ENCODE measurements at regions not wholly inside any gene's neighbourhood (a gene's known extent, or its start where the extent isn't known, plus 50 kb on each side); places are given as distances from the start of the nearest gene placed in this dataset.
"Not testable (repeated sequence)": the region's sequence is repeated elsewhere in the genome, so short reads cannot be mapped to it uniquely, and the experiment has no call there.

- Histone ChIP-seq H3K4me3 (ENCODE audit: low read length in 2 of 2) (no peak overlapping the region), H3K27ac (ENCODE audit: low read depth in 1 of 2, low read length in 1 of 2) (no peak overlapping the region), H3K36me3 (ENCODE audit: control insufficient read depth in 2 of 2, insufficient read depth in 2 of 2, low read length in 1 of 2) (no peaks in the 10 kb centered on the region)
These were observed 168.1 kb upstream of the MYRIP start for GRCh38 chr3:39641274-39641673.

DNA sequence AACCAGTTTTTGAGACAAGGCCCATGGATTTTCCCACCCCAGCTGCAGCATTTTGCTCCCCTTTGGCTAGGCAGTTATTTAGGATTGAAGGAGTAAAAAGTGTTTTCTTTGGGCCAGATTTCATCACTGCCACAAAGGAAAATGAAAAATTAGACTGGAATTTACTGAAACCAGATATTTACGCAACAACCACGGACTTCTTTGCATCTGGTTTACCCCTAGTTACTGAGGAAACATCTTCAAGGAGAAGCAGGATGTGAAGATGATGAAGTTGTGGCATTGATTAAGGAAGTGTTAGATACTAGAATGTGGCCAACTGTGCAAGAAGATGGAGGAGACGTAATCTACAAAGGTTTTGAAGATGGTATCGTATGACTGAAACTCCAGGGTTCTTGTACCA is 165.2 kb upstream of the MYRIP start:
- no peak for DNase-seq (ENCODE audit: low read depth in 6 of 9, low spot score in 9 of 9)
- Histone ChIP-seq H3K27ac (ENCODE audit: low read depth in 1 of 2, low read length in 1 of 2) (no peak overlapping the region), H3K27me3 (ENCODE audit: control insufficient read depth in 2 of 2, insufficient read depth in 1 of 2, low read length in 1 of 2) (no peaks in the 10 kb centered on the region), H3K9me3 (ENCODE audit: control insufficient read depth in 2 of 2, insufficient read depth in 1 of 2, low read length in 1 of 2) (no peaks in the 10 kb centered on the region), H3K4me1 (ENCODE audit: control insufficient read depth in 2 of 2, insufficient read depth in 2 of 2, low read length in 2 of 2) (no peaks in the 10 kb centered on the region), H3K4me3 (ENCODE audit: low read length in 2 of 2) (no peak overlapping the region), H3K36me3 (ENCODE audit: control insufficient read depth in 2 of 2, insufficient read depth in 2 of 2, low read length in 1 of 2) (no peaks in the 10 kb centered on the region)
- WGBS: 92% methylated on average over 4 of the region's 4 CpGs

More at GRCh38 chr3:39641274-39641673, 168.1 kb upstream of the MYRIP start:
- no peaks in the 10 kb centered on the region for H3K9me3 ChIP-seq (ENCODE audit: control insufficient read depth in 2 of 2, insufficient read depth in 1 of 2, low read length in 1 of 2)
- H3K4me1 ChIP-seq (ENCODE audit: control insufficient read depth in 2 of 2, insufficient read depth in 2 of 2, low read length in 2 of 2): no peaks in the 10 kb centered on the region
- WGBS: 76% methylated on average over 4 of the region's 4 CpGs
- no peak for DNase-seq (ENCODE audit: low read depth in 6 of 9, low spot score in 9 of 9)
- H3K27me3 ChIP-seq (ENCODE audit: control insufficient read depth in 2 of 2, insufficient read depth in 1 of 2, low read length in 1 of 2): no peaks in the 10 kb centered on the region

- not testable (repeated sequence) for H3K4me3 ChIP-seq (ENCODE audit: low read length in 2 of 2); H3K4me1 ChIP-seq (ENCODE audit: control insufficient read depth in 2 of 2, insufficient read depth in 2 of 2, low read length in 2 of 2); DNase-seq (ENCODE audit: low read depth in 6 of 9, low spot score in 9 of 9); H3K36me3 ChIP-seq (ENCODE audit: control insufficient read depth in 2 of 2, insufficient read depth in 2 of 2, low read length in 1 of 2); H3K27ac ChIP-seq (ENCODE audit: low read depth in 1 of 2, low read length in 1 of 2); H3K27me3 ChIP-seq (ENCODE audit: control insufficient read depth in 2 of 2, insufficient read depth in 1 of 2, low read length in 1 of 2); H3K9me3 ChIP-seq (ENCODE audit: control insufficient read depth in 2 of 2, insufficient read depth in 1 of 2, low read length in 1 of 2)
- 97% methylated on average over 19 of the region's 19 CpGs for WGBS
These were observed 158.2 kb upstream of the MYRIP start for GRCh38 chr3:39651256-39651655.

GRCh38 chr3:39651993-39652739 is 157.2 kb upstream of the MYRIP start:
- Histone ChIP-seq H3K27ac (ENCODE audit: low read depth in 1 of 2, low read length in 1 of 2) (no peak overlapping the region), H3K9me3 (ENCODE audit: control insufficient read depth in 2 of 2, insufficient read depth in 1 of 2, low read length in 1 of 2) (no peaks in the 10 kb centered on the region), H3K27me3 (ENCODE audit: control insufficient read depth in 2 of 2, insufficient read depth in 1 of 2, low read length in 1 of 2) (no peaks in the 10 kb centered on the region), H3K4me3 (ENCODE audit: low read length in 2 of 2) (no peak overlapping the region), H3K4me1 (ENCODE audit: control insufficient read depth in 2 of 2, insufficient read depth in 2 of 2, low read length in 2 of 2) (no peaks in the 10 kb centered on the region), H3K36me3 (ENCODE audit: control insufficient read depth in 2 of 2, insufficient read depth in 2 of 2, low read length in 1 of 2) (no peaks in the 10 kb centered on the region)
- 98% methylated on average over 4 of the region's 4 CpGs for WGBS
- no peak for DNase-seq (ENCODE audit: low read depth in 6 of 9, low spot score in 9 of 9)

GRCh38 chr3:39655718-39656117 is 153.7 kb upstream of the MYRIP start:
- not testable (repeated sequence) for H3K4me3 ChIP-seq (ENCODE audit: low read length in 2 of 2); H3K27me3 ChIP-seq (ENCODE audit: control insufficient read depth in 2 of 2, insufficient read depth in 1 of 2, low read length in 1 of 2); H3K4me1 ChIP-seq (ENCODE audit: control insufficient read depth in 2 of 2, insufficient read depth in 2 of 2, low read length in 2 of 2); DNase-seq (ENCODE audit: low read depth in 6 of 9, low spot score in 9 of 9); H3K27ac ChIP-seq (ENCODE audit: low read depth in 1 of 2, low read length in 1 of 2); H3K36me3 ChIP-seq (ENCODE audit: control insufficient read depth in 2 of 2, insufficient read depth in 2 of 2, low read length in 1 of 2); H3K9me3 ChIP-seq (ENCODE audit: control insufficient read depth in 2 of 2, insufficient read depth in 1 of 2, low read length in 1 of 2)
- WGBS: 98% methylated on average over 26 of the region's 26 CpGs

DNA sequence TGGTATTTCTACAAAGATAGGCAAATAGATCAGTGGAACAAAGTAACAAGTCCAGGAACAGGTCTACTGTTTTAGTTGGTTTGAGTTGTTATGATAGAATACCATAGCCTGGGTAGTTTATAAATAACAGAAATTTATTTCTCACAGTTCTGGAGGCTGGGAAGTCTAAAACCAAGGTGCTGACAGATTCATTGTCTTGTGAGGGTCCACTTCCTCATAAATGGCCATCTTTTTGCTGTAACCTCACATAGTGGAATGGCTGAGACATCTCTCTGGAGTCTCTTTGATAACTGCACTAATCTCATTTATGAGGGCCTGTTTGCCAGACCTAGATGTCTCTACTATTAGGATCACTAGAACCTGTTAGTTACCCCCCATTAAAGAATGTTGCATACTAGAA is 152.3 kb upstream of the MYRIP start:
- H3K4me1 ChIP-seq (ENCODE audit: control insufficient read depth in 2 of 2, insufficient read depth in 2 of 2, low read length in 2 of 2): no peaks in the 10 kb centered on the region
- no peak overlapping the region for H3K27ac ChIP-seq (ENCODE audit: low read depth in 1 of 2, low read length in 1 of 2)
- H3K36me3 ChIP-seq (ENCODE audit: control insufficient read depth in 2 of 2, insufficient read depth in 2 of 2, low read length in 1 of 2): no peaks in the 10 kb centered on the region
- no peak for DNase-seq (ENCODE audit: low read depth in 6 of 9, low spot score in 9 of 9)
- no peaks in the 10 kb centered on the region for H3K9me3 ChIP-seq (ENCODE audit: control insufficient read depth in 2 of 2, insufficient read depth in 1 of 2, low read length in 1 of 2)
- H3K27me3 ChIP-seq (ENCODE audit: control insufficient read depth in 2 of 2, insufficient read depth in 1 of 2, low read length in 1 of 2): no peaks in the 10 kb centered on the region
- no peak overlapping the region for H3K4me3 ChIP-seq (ENCODE audit: low read length in 2 of 2)

DNA sequence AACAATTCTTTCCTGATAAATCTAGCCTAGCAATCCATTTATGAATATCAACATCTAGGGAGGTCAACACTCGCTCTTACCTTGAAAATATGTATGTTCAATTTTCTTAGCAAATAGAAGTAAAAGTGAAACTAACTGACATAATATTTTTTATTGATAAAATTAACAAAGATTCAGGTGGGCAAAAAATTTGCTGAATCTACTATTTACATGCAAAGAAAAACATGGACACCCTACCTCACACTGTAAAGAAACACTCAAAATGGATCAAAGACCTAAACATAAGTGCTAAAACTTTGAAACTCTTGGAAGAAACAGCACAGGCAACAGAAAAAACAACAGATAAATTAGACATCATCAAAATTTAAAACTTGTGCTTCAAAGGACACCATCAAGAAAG is 151.6 kb upstream of the MYRIP start:
- no peaks in the 10 kb centered on the region for H3K4me1 ChIP-seq (ENCODE audit: control insufficient read depth in 2 of 2, insufficient read depth in 2 of 2, low read length in 2 of 2)
- WGBS: 94% methylated on average over 1 of the region's 1 CpG
- no peak for DNase-seq (ENCODE audit: low read depth in 6 of 9, low spot score in 9 of 9)

GRCh38 chr3:39664931-39665330 is 144.5 kb upstream of the MYRIP start:
- WGBS: 98% methylated on average over 4 of the region's 4 CpGs
- no peaks in the 10 kb centered on the region for H3K9me3 ChIP-seq (ENCODE audit: control insufficient read depth in 2 of 2, insufficient read depth in 1 of 2, low read length in 1 of 2)
- no peak overlapping the region for H3K4me3 ChIP-seq (ENCODE audit: low read length in 2 of 2)
- H3K27me3 ChIP-seq (ENCODE audit: control insufficient read depth in 2 of 2, insufficient read depth in 1 of 2, low read length in 1 of 2): no peaks in the 10 kb centered on the region
- no peak overlapping the region for H3K27ac ChIP-seq (ENCODE audit: low read depth in 1 of 2, low read length in 1 of 2)
- H3K4me1 ChIP-seq (ENCODE audit: control insufficient read depth in 2 of 2, insufficient read depth in 2 of 2, low read length in 2 of 2): no peaks in the 10 kb centered on the region
- no peak for DNase-seq (ENCODE audit: low read depth in 6 of 9, low spot score in 9 of 9)
- H3K36me3 ChIP-seq (ENCODE audit: control insufficient read depth in 2 of 2, insufficient read depth in 2 of 2, low read length in 1 of 2): no peaks in the 10 kb centered on the region

More for the DNA sequence above, 151.6 kb upstream of the MYRIP start:
- no peak overlapping the region for H3K4me3 ChIP-seq (ENCODE audit: low read length in 2 of 2)
- H3K27me3 ChIP-seq (ENCODE audit: control insufficient read depth in 2 of 2, insufficient read depth in 1 of 2, low read length in 1 of 2): no peaks in the 10 kb centered on the region
- no peaks in the 10 kb centered on the region for H3K9me3 ChIP-seq (ENCODE audit: control insufficient read depth in 2 of 2, insufficient read depth in 1 of 2, low read length in 1 of 2)
- H3K27ac ChIP-seq (ENCODE audit: low read depth in 1 of 2, low read length in 1 of 2): no peak overlapping the region
- H3K36me3 ChIP-seq (ENCODE audit: control insufficient read depth in 2 of 2, insufficient read depth in 2 of 2, low read length in 1 of 2): no peaks in the 10 kb centered on the region

DNA sequence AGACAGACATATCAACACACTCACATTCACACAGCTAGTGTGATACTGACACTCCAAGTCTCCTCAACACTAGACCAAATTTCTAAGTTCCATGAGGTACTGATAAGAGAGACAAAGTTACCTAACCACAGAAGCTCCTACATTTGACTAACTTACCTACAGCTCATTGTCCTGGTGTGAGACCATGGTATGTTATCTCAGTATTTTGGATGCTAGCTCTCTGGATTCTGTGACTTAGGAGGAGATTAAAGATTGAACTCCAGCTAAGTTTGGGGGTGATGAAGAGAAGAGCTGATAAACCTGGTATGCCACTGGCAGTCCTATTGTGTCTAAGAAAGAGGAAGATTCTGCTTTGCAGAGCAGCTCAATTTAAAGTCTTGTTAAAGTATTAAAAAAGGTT is 144.0 kb upstream of the MYRIP start:
- no peaks in the 10 kb centered on the region for H3K4me1 ChIP-seq (ENCODE audit: control insufficient read depth in 2 of 2, insufficient read depth in 2 of 2, low read length in 2 of 2)

More for the DNA sequence above, 144.0 kb upstream of the MYRIP start:
- Histone ChIP-seq H3K27me3 (ENCODE audit: control insufficient read depth in 2 of 2, insufficient read depth in 1 of 2, low read length in 1 of 2) (no peaks in the 10 kb centered on the region), H3K36me3 (ENCODE audit: control insufficient read depth in 2 of 2, insufficient read depth in 2 of 2, low read length in 1 of 2) (no peaks in the 10 kb centered on the region), H3K9me3 (ENCODE audit: control insufficient read depth in 2 of 2, insufficient read depth in 1 of 2, low read length in 1 of 2) (no peaks in the 10 kb centered on the region), H3K27ac (ENCODE audit: low read depth in 1 of 2, low read length in 1 of 2) (no peak overlapping the region), H3K4me3 (ENCODE audit: low read length in 2 of 2) (no peak overlapping the region)
- no peak for DNase-seq (ENCODE audit: low read depth in 6 of 9, low spot score in 9 of 9)

All from thymus (tissue), 11 donors.